Hepatocyte (in vitro differentiated cells): ENCODE measurements at regions not wholly inside any gene's neighbourhood (a gene's known extent, or its start where the extent isn't known, plus 50 kb on each side); places are given as distances from the start of the nearest gene placed in this dataset.

ENCODE experiments used
- DNase-seq: peaks from one replicate; pipeline ENCODE4 v3.0.0-alpha.2; 2016; ENCODE audit warnings: low spot score
- H2AFZ ChIP-seq: fragments of 200-600 bp; sonication (generic); 2 replicates; pipeline ENCODE4 v1.6.0; 2016; ENCODE audit warnings: antibody characterized with exemption, mild to moderate bottlenecking
- H3K27ac ChIP-seq: fragments of 200-600 bp; sonication (generic); 2 replicates; pipeline ENCODE4 v1.5.1; 2016; ENCODE audit warnings: mild to moderate bottlenecking
- H3K27me3 ChIP-seq: fragments of 200-600 bp; sonication (generic); 2 replicates; pipeline ENCODE4 v1.6.1; 2016
- H3K36me3 ChIP-seq: fragments of 200-600 bp; sonication (generic); replicated peaks from 2 replicates; pipeline ENCODE4 v1.5.1; 2016; ENCODE audit warnings: low read depth; ENCODE audit not compliant: insufficient read depth
- H3K4me1 ChIP-seq: fragments of 200-600 bp; sonication (generic); 2 replicates; pipeline ENCODE4 v1.5.1; 2016; ENCODE audit warnings: mild to moderate bottlenecking, moderate library complexity; ENCODE audit not compliant: insufficient read depth
- H3K4me2 ChIP-seq: fragments of 200-600 bp; sonication (generic); 2 replicates; pipeline ENCODE4 v1.6.0; 2016
- H3K4me3 ChIP-seq: fragments of 200-600 bp; sonication (generic); 2 replicates; pipeline ENCODE4 v1.5.1; 2016; ENCODE audit warnings: mild to moderate bottlenecking
- H3K79me2 ChIP-seq: fragments of 200-600 bp; sonication (generic); 2 replicates; pipeline ENCODE4 v1.6.0; 2017; ENCODE audit warnings: mild to moderate bottlenecking
- H3K9me2 ChIP-seq: fragments of 200-600 bp; sonication (generic); replicated peaks from 2 replicates; pipeline ENCODE4 v1.6.0; 2017; ENCODE audit warnings: mild to moderate bottlenecking; ENCODE audit not compliant: insufficient read depth
- H3K9me3 ChIP-seq: fragments of 200-600 bp; sonication (generic); 2 replicates; pipeline ENCODE4 v1.5.1; 2016; ENCODE audit warnings: low read depth, mild to moderate bottlenecking
- H4K20me1 ChIP-seq: fragments of 200-600 bp; sonication (generic); 2 replicates; pipeline ENCODE4 v1.6.0; 2016; ENCODE audit warnings: mild to moderate bottlenecking; ENCODE audit not compliant: insufficient read depth, poor library complexity, severe bottlenecking
- EZH2 ChIP-seq: fragments of 200-600 bp; sonication (generic); IDR thresholded peaks from 2 replicates; pipeline ENCODE4 v1.6.1; 2016; ENCODE audit warnings: antibody characterized with exemption, mild to moderate bottlenecking, borderline replicate concordance
- EZH2phosphoT487 ChIP-seq: fragments of 200-600 bp; sonication (generic); IDR thresholded peaks from one replicate; pipeline ENCODE4 v1.6.1; 2018; ENCODE audit warnings: antibody characterized with exemption, mild to moderate bottlenecking, low read depth, moderate library complexity; ENCODE audit not compliant: unreplicated experiment, severe bottlenecking
- WGBS: methylation state at CpG from one replicate; pipeline ENCODE4 v1.1.6; 2016; ENCODE audit warnings: low lambda C conversion rate; ENCODE audit errors: missing lambda C conversion rate; 5-methylcytosine and 5-hydroxymethylcytosine counted together
- TF ChIP-seq, protein P1 (sequence below): fragments of 200-600 bp; sonication (generic); IDR thresholded peaks from 2 replicates; pipeline ENCODE4 v1.5.1; 2016; ENCODE audit warnings: antibody characterized with exemption, mild to moderate bottlenecking; ENCODE audit not compliant: poor library complexity

GRCh38 chr13:30132623-30133553 lies 174.5 kb downstream of the KATNAL1 start:
- Histone ChIP-seq H3K27ac (no peak overlapping the region), H3K4me3 (no peak overlapping the region), H3K9me2 (no peaks in the 10 kb centered on the region), H3K27me3 (no peaks in the 10 kb centered on the region), H3K36me3 (no peaks in the 10 kb centered on the region), H3K9me3 (no peaks in the 10 kb centered on the region), H3K4me2 (peak overlapping the region; percentile 56), H3K79me2 (no peaks in the 10 kb centered on the region), H4K20me1 (no peaks in the 10 kb centered on the region), H3K4me1 (peaks cover 3% of the 10 kb centered on the region), H2AFZ (no peak overlapping the region)
- peak; percentile 96 for DNase-seq
- WGBS, result 59% methylated on average over 39 of the region's 39 CpGs
- no peak for TF ChIP-seq EZH2phosphoT487
- TF ChIP-seq, protein P1, sequence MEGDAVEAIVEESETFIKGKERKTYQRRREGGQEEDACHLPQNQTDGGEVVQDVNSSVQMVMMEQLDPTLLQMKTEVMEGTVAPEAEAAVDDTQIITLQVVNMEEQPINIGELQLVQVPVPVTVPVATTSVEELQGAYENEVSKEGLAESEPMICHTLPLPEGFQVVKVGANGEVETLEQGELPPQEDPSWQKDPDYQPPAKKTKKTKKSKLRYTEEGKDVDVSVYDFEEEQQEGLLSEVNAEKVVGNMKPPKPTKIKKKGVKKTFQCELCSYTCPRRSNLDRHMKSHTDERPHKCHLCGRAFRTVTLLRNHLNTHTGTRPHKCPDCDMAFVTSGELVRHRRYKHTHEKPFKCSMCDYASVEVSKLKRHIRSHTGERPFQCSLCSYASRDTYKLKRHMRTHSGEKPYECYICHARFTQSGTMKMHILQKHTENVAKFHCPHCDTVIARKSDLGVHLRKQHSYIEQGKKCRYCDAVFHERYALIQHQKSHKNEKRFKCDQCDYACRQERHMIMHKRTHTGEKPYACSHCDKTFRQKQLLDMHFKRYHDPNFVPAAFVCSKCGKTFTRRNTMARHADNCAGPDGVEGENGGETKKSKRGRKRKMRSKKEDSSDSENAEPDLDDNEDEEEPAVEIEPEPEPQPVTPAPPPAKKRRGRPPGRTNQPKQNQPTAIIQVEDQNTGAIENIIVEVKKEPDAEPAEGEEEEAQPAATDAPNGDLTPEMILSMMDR, result peak; percentile 97

GRCh38 chr13:30129411-30129810 lies 177.9 kb downstream of the KATNAL1 start:
- no peaks in the 10 kb centered on the region for H4K20me1 ChIP-seq
- no peak overlapping the region for H3K4me3 ChIP-seq
- no peaks in the 10 kb centered on the region for H3K9me2 ChIP-seq
- no peaks in the 10 kb centered on the region for H3K9me3 ChIP-seq
- H3K27me3 ChIP-seq, result no peaks in the 10 kb centered on the region
- no peak for TF ChIP-seq EZH2
- TF ChIP-seq, protein P1, result no peak
- TF ChIP-seq EZH2phosphoT487, result no peak
- DNase-seq, result no peak
- H2AFZ ChIP-seq, result no peak overlapping the region
- 93% methylated on average over 2 of the region's 2 CpGs for WGBS
- H3K4me1 ChIP-seq, result peaks cover 10% of the 10 kb centered on the region
- H3K4me2 ChIP-seq, result no peak overlapping the region
- no peak overlapping the region for H3K27ac ChIP-seq
- H3K79me2 ChIP-seq, result no peaks in the 10 kb centered on the region
- no peaks in the 10 kb centered on the region for H3K36me3 ChIP-seq

- no peaks in the 10 kb centered on the region for H3K79me2 ChIP-seq
- no peaks in the 10 kb centered on the region for H3K27me3 ChIP-seq
- H3K9me3 ChIP-seq, result no peaks in the 10 kb centered on the region
- H3K4me3 ChIP-seq, result no peak overlapping the region
- no peaks in the 10 kb centered on the region for H3K36me3 ChIP-seq
- H4K20me1 ChIP-seq, result no peaks in the 10 kb centered on the region
- TF ChIP-seq, protein P1, result no peak
- no peak for TF ChIP-seq EZH2
- no peak overlapping the region for H3K4me2 ChIP-seq
- no peaks in the 10 kb centered on the region for H3K9me2 ChIP-seq
- no peak for DNase-seq
- H2AFZ ChIP-seq, result no peak overlapping the region
- no peak overlapping the region for H3K27ac ChIP-seq
- H3K4me1 ChIP-seq, result peaks cover 10% of the 10 kb centered on the region
- WGBS, result 91% methylated on average over 2 of the region's 2 CpGs
Measured at GRCh38 chr13:30128591-30128990, 178.8 kb downstream of the KATNAL1 start.
